Stomach (tissue), 8 donors: ENCODE measurements at regions not wholly inside any gene's neighbourhood (a gene's known extent, or its start where the extent isn't known, plus 50 kb on each side); places are given as distances from the start of the nearest gene placed in this dataset.

Experiments
- DNase-seq, 2 donors: peaks; one replicate each; pipeline versions ENCODE4 v3.0.0 to v3.0.0-alpha.2; 2013 to 2019
- H3K27ac ChIP-seq, 5 donors: fragments of 200-600 bp in 4 of 5; sonication (generic) in 4 of 5; one replicate each; pipeline ENCODE4 v1.5.1; 2013 to 2019; ENCODE audit warnings: mild to moderate bottlenecking in 1 of 5, moderate library complexity in 1 of 5
- H3K27me3 ChIP-seq, 3 donors: fragments of 200-600 bp; sonication (generic); one replicate each; pipeline ENCODE4 v1.5.1; 2017 to 2019; ENCODE audit warnings: mixed run types in 1 of 3
- H3K36me3 ChIP-seq, 4 donors: fragments of 200-600 bp; sonication (generic); 1 replicate in 3 of 4; 2 replicates in 1 of 4; pipeline ENCODE4 v1.5.1; 2016 to 2019
- H3K4me1 ChIP-seq, 4 donors: fragments of 200-600 bp; sonication (generic); one replicate each; pipeline ENCODE4 v1.5.1; 2016 to 2019
- H3K4me3 ChIP-seq, 4 donors: fragments of 200-600 bp; sonication (generic) in 3 of 4; one replicate each; pipeline ENCODE4 v1.5.1; 2016 to 2019; ENCODE audit warnings: mild to moderate bottlenecking in 1 of 4
- H3K9me3 ChIP-seq, 4 donors: fragments of 200-600 bp; sonication (generic); one replicate each; pipeline ENCODE4 v1.5.1; 2016 to 2019
- EP300 ChIP-seq: sonication (generic); formaldehyde crosslinking; IDR thresholded peaks from one replicate; pipeline ENCODE4 v1.6.1; 2017; ENCODE audit warnings: antibody characterized with exemption
- POLR2A ChIP-seq, 4 donors: fragments of 450-650 bp; IDR thresholded peaks; one replicate each; pipeline ENCODE4 v1.6.1; 2016; ENCODE audit warnings: antibody characterized with exemption in 4 of 4, control low read depth in 2 of 4, mild to moderate bottlenecking in 1 of 4, moderate library complexity in 1 of 4
- POLR2AphosphoS5 ChIP-seq, 3 donors: sonication (generic); formaldehyde crosslinking; IDR thresholded peaks; one replicate each; pipeline ENCODE4 v1.6.1; 2016; ENCODE audit warnings: antibody characterized with exemption in 3 of 3
- WGBS, 5 donors: extraction: QIAGEN DNeasy Blood & Tissue Kit in 3 of 5; methylation state at CpG; one replicate each; pipeline versions ENCODE4 v1.1.5 to v1.1.7; 2013 to 2018; 5-methylcytosine and 5-hydroxymethylcytosine counted together
- intact Hi-C: fragments of 100-400 bp; cut with DNase I; formaldehyde crosslinking; loops from one replicate; pipeline ENCODE4 v1.15.1; 2023; ENCODE audit warnings: low total_unique reads
- TF ChIP-seq, protein P1 (sequence below), 7 experiments: fragments of 450-650 bp in 4 of 7; fragments of 200-600 bp in 3 of 7; sonication (generic) in 3 of 7; IDR thresholded peaks; one replicate each; pipeline ENCODE4 v1.5.1; 2016 to 2019; ENCODE audit warnings: antibody characterized with exemption in 7 of 7, control low read depth in 2 of 7, mild to moderate bottlenecking in 1 of 7
- donor health status: healthy with polysubstance abuse.
- donor health status: Bipolar disorder and iron deficiency.
- donor health status: healthy.

DNA sequence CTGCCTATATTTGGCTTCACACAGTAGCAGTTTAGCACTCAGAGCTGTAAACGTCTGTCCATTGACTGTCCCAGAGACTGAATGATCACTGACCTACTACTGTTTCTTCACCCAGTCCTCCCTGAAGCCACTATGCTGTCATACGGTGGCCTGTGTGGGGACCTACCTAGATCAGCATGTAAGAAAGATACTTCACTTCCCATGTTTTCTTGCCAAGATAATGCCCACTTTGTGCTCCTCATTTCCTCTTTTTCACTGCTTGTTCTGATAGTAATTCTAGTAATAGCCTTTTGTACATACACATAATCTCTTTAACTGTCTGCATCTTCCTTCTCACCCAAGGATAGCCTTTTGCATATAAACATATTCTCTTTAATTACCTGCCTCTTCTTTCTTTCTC is 109.9 kb upstream of the TIAM2 start:
- DNase-seq = no peak
- Histone ChIP-seq H3K4me3 (no peak overlapping the region), H3K27ac (no peak overlapping the region), H3K9me3 (no peaks in the 10 kb centered on the region), H3K4me1 (peaks cover 0 to 15% (median 5%) of the 10 kb centered on the region in 4 donors), H3K27me3 (no peaks in the 10 kb centered on the region), H3K36me3 (peaks cover 0 to 5% (median 0%) of the 10 kb centered on the region in 4 donors)
- WGBS, 5 donors = 87 to 91% (median 88%) methylated on average over 2 of the region's 2 CpGs
- intact Hi-C loops = no loop called here
- no peak for TF ChIP-seq POLR2A (IDR thresholded peaks at IDR 0.05)
- no peak for TF ChIP-seq EP300
- TF ChIP-seq POLR2AphosphoS5 (IDR thresholded peaks at IDR 0.05) = no peak
- TF ChIP-seq, protein P1, sequence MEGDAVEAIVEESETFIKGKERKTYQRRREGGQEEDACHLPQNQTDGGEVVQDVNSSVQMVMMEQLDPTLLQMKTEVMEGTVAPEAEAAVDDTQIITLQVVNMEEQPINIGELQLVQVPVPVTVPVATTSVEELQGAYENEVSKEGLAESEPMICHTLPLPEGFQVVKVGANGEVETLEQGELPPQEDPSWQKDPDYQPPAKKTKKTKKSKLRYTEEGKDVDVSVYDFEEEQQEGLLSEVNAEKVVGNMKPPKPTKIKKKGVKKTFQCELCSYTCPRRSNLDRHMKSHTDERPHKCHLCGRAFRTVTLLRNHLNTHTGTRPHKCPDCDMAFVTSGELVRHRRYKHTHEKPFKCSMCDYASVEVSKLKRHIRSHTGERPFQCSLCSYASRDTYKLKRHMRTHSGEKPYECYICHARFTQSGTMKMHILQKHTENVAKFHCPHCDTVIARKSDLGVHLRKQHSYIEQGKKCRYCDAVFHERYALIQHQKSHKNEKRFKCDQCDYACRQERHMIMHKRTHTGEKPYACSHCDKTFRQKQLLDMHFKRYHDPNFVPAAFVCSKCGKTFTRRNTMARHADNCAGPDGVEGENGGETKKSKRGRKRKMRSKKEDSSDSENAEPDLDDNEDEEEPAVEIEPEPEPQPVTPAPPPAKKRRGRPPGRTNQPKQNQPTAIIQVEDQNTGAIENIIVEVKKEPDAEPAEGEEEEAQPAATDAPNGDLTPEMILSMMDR (IDR thresholded peaks at IDR 0.05) = no peak

DNA sequence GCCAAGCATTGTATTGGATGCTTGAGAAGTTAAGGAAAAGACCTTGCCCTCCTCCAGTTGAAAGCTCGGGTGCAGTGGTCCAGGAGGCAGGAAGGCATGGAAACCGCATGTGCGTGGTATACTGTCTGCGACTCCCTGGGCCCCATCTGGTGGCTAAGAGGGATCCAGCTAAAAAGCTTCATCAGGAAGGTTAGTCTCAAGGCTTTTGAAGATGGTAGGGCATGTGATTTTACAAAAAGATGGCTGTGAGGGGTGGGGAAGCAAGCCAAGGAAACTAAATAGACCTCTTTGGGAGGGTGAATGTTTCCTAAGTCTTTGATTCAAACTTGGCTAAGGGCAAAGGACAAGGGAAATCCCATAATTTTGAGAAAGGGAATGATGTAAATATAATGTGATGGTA is 109.1 kb upstream of the TIAM2 start:
- TF ChIP-seq POLR2AphosphoS5 (IDR thresholded peaks at IDR 0.05) = no peak
- no peak for TF ChIP-seq EP300
- TF ChIP-seq POLR2A (IDR thresholded peaks at IDR 0.05) = no peak
- TF ChIP-seq, protein P1 (IDR thresholded peaks at IDR 0.05) = no peak
- Histone ChIP-seq H3K4me1 (peaks cover 0 to 15% (median 5%) of the 10 kb centered on the region in 4 donors), H3K4me3 (no peak overlapping the region), H3K36me3 (peaks cover 0 to 5% (median 0%) of the 10 kb centered on the region in 4 donors), H3K27me3 (no peaks in the 10 kb centered on the region), H3K9me3 (no peaks in the 10 kb centered on the region), H3K27ac (no peak overlapping the region)
- intact Hi-C loops = no loop called here
- DNase-seq = no peak
- 95 to 99% (median 98%) methylated on average over 4 of the region's 4 CpGs for WGBS, 5 donors

DNA sequence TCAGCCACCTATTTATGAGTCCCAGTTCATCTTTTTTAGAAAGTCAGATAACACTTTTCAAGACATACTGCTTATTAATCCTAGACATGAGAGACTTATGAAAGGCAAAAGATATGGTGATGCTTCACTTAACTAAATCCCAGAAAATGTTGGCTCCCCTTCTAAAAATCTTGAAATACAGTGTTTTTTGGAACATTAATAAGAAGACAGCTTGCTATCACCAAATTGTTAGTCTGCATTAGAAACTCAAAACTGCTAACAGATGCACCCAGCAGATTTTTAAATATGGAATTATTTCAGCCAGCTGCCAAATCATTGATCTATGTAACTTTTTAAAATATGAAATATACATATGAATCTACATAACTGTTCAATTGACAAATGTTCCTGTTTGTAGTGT is 108.6 kb upstream of the TIAM2 start:
- Histone ChIP-seq H3K4me3 (no peak overlapping the region), H3K27ac (no peak overlapping the region), H3K27me3 (no peaks in the 10 kb centered on the region), H3K36me3 (peaks cover 0 to 5% (median 0%) of the 10 kb centered on the region in 4 donors), H3K9me3 (no peaks in the 10 kb centered on the region), H3K4me1 (peaks cover 0 to 15% (median 5%) of the 10 kb centered on the region in 4 donors)
- DNase-seq = no peak
- intact Hi-C loops = no loop called here
- TF ChIP-seq POLR2A (IDR thresholded peaks at IDR 0.05) = no peak
- TF ChIP-seq EP300 = no peak
- TF ChIP-seq, protein P1 (IDR thresholded peaks at IDR 0.05) = no peak

DNA sequence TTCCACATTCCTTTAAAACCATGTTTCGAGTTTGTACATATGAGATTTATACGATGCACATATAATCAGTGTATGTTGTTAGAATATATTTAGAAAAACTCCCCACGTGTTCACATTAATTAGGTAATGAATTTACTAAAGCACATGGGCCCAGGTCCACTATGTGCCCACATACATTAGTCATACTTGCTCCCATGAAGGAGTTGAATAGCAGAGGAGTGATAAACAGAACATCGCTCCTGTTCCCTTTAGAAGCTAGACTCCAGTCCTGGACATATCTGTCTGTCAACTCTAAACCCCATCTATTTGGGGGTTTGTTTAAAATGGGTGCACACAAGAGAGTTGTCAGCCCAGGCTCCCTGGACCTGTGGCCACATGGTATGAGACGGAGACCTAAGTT is 108.1 kb upstream of the TIAM2 start:
- no peaks in the 10 kb centered on the region for H3K9me3 ChIP-seq
- DNase-seq = no peak
- H3K27me3 ChIP-seq = no peaks in the 10 kb centered on the region
- intact Hi-C loops = no loop called here
- H3K27ac ChIP-seq = no peak overlapping the region
- no peak overlapping the region for H3K4me3 ChIP-seq
- WGBS, 5 donors = 93 to 97% (median 94%) methylated on average over 5 of the region's 5 CpGs
- TF ChIP-seq EP300 (no peak), POLR2AphosphoS5 (IDR thresholded peaks at IDR 0.05) (no peak), POLR2A (IDR thresholded peaks at IDR 0.05) (no peak)
- TF ChIP-seq, protein P1 (IDR thresholded peaks at IDR 0.05) = no peak
- H3K36me3 ChIP-seq = peaks cover 0 to 5% (median 0%) of the 10 kb centered on the region in 4 donors
- H3K4me1 ChIP-seq = peaks cover 0 to 15% (median 5%) of the 10 kb centered on the region in 4 donors
